H1 (cell line): ENCODE measurements at regions not wholly inside any gene's neighbourhood (a gene's known extent, or its start where the extent isn't known, plus 50 kb on each side); places are given as distances from the start of the nearest gene placed in this dataset.

Experiments used
- CTCF ChIA-PET: fragments of 300-600 bp; sonication (Branson Sonifier 250); formaldehyde crosslinking; loops from one replicate; lab custom pipeline; 2021; ENCODE audit not compliant: partially characterized antibody; lab: Charles Lee
- POLR2A ChIA-PET: fragments of 300-600 bp; sonication (Branson Sonifier 250); formaldehyde crosslinking; loops from one replicate; lab custom pipeline; 2021; ENCODE audit warnings: inconsistent platforms; ENCODE audit not compliant: partially characterized antibody; lab: Charles Lee
- DNase-seq, 2 experiments: peaks; one replicate each; pipeline versions ENCODE4 v3.0.0 to v3.0.0-alpha.2; 2010 to 2022; ENCODE audit warnings: low spot score in 2 of 2, low read depth in 1 of 2, mixed read lengths in 1 of 2
- FAIRE-seq: peaks from 2 replicates; lab custom pipeline; 2011; peaks lifted over from hg19 to GRCh38; lab: Jason Lieb, UNC
- H2AFZ ChIP-seq: 2 replicates; pipeline ENCODE4 v1.8.1; 2012; ENCODE audit warnings: low read length, inconsistent platforms
- H2AK5ac ChIP-seq: 2 replicates; pipeline ENCODE4 v1.6.1; 2013; ENCODE audit warnings: low read depth, low read length
- H2BK120ac ChIP-seq: replicated peaks from 2 replicates; pipeline ENCODE3; 2013; ENCODE audit warnings: low read depth, low read length, inconsistent platforms
- H2BK12ac ChIP-seq: 2 replicates; pipeline ENCODE4 v1.6.1; 2013; ENCODE audit warnings: low read depth, low read length
- H2BK15ac ChIP-seq: 2 replicates; pipeline ENCODE4 v1.6.1; 2013; ENCODE audit warnings: low read length
- H2BK20ac ChIP-seq: 2 replicates; pipeline ENCODE4 v1.6.1; 2013; ENCODE audit warnings: low read length
- H2BK5ac ChIP-seq: 2 replicates; pipeline ENCODE4 v1.6.1; 2013; ENCODE audit warnings: low read depth, low read length
- H3K14ac ChIP-seq: 2 replicates; pipeline ENCODE4 v1.6.1; 2013; ENCODE audit warnings: inconsistent platforms; ENCODE audit not compliant: insufficient read length
- H3K18ac ChIP-seq: 2 replicates; pipeline ENCODE4 v1.6.1; 2013; ENCODE audit warnings: low read length; ENCODE audit errors: extremely low read depth
- H3K23ac ChIP-seq: 2 replicates; pipeline ENCODE4 v1.6.1; 2013; ENCODE audit warnings: inconsistent platforms; ENCODE audit not compliant: insufficient read length
- H3K23me2 ChIP-seq: 2 replicates; pipeline ENCODE4 v1.6.1; 2013; ENCODE audit warnings: low read depth, low read length
- H3K27ac ChIP-seq: 2 replicates; pipeline ENCODE4 v1.6.1; 2011; ENCODE audit warnings: low read depth, low read length, inconsistent platforms
- H3K27me3 ChIP-seq, 4 experiments: replicated peaks in 1 of 4; 1 replicate in 1 of 4; 2 replicates in 3 of 4; pipeline versions ENCODE4 v1.6.1 to v1.8.1; 2011 to 2013; ENCODE audit warnings: low read length in 3 of 4, mild to moderate bottlenecking in 3 of 4, inconsistent platforms in 2 of 4, mixed read lengths in 2 of 4, moderate library complexity in 1 of 4; ENCODE audit not compliant: control insufficient read depth in 3 of 4, insufficient read depth in 3 of 4; ENCODE audit errors: extremely low read depth in 1 of 4
- H3K36me3 ChIP-seq, 4 experiments: 2 replicates each; pipeline versions ENCODE4 v1.6.1 to v1.8.1; 2011 to 2013; ENCODE audit warnings: mild to moderate bottlenecking in 4 of 4, low read length in 3 of 4, moderate library complexity in 2 of 4, control low read depth in 1 of 4, inconsistent platforms in 1 of 4; ENCODE audit not compliant: insufficient read depth in 4 of 4, control insufficient read depth in 2 of 4
- H3K4ac ChIP-seq: replicated peaks from 2 replicates; pipeline ENCODE3; 2013; ENCODE audit warnings: low read length, low read depth, mixed read lengths, inconsistent platforms; ENCODE audit not compliant: insufficient read length
- H3K4me1 ChIP-seq, 4 experiments: replicated peaks in 1 of 4; 1 replicate in 1 of 4; 2 replicates in 3 of 4; pipeline versions ENCODE4 v1.6.1 to v1.8.1; 2011 to 2013; ENCODE audit warnings: low read length in 3 of 4, inconsistent platforms in 2 of 4, mixed read lengths in 1 of 4; ENCODE audit not compliant: insufficient read depth in 4 of 4, control insufficient read depth in 3 of 4
- H3K4me2 ChIP-seq, 2 experiments: 2 replicates each; pipeline versions ENCODE4 v1.6.1 to v1.8.1; 2011 to 2013; ENCODE audit warnings: low read depth in 2 of 2, low read length in 2 of 2, control low read depth in 1 of 2, inconsistent platforms in 1 of 2, mild to moderate bottlenecking in 1 of 2; ENCODE audit not compliant: insufficient read depth in 1 of 2
- H3K4me3 ChIP-seq, 4 experiments: fragments of 200-600, 300-600 bp in 1 of 4; sonication (generic), shearing (Covaris generic), sonication (Bioruptor Twin) in 1 of 4; 2 replicates each; pipeline versions ENCODE4 v1.5.1 to v1.8.1; 2011 to 2016; ENCODE audit warnings: low read length in 4 of 4, low read depth in 3 of 4, control low read depth in 2 of 4, inconsistent platforms in 2 of 4, mild to moderate bottlenecking in 2 of 4, mixed read lengths in 1 of 4, moderate library complexity in 1 of 4; ENCODE audit not compliant: insufficient read depth in 2 of 4; ENCODE audit errors: extremely low read depth in 1 of 4
- H3K56ac ChIP-seq: replicated peaks from 2 replicates; pipeline ENCODE3; 2013; ENCODE audit warnings: low read depth, mild to moderate bottlenecking, mixed read lengths, low read length, inconsistent platforms; ENCODE audit not compliant: insufficient read length
- H3K79me1 ChIP-seq: 2 replicates; pipeline ENCODE4 v1.6.1; 2013; ENCODE audit warnings: low read depth, low read length, control low read depth
- H3K79me2 ChIP-seq, 2 experiments: 2 replicates each; pipeline versions ENCODE4 v1.6.1 to v1.8.1; 2012 to 2013; ENCODE audit warnings: low read length in 2 of 2, mild to moderate bottlenecking in 2 of 2, inconsistent platforms in 1 of 2; ENCODE audit not compliant: insufficient read depth in 2 of 2, control insufficient read depth in 1 of 2
- H3K9ac ChIP-seq, 4 experiments: replicated peaks in 1 of 4; 1 replicate in 1 of 4; 2 replicates in 3 of 4; pipeline versions ENCODE4 v1.6.1 to v1.8.1; 2011 to 2013; ENCODE audit warnings: low read depth in 3 of 4, low read length in 3 of 4, control low read depth in 2 of 4, mild to moderate bottlenecking in 2 of 4, moderate library complexity in 2 of 4, inconsistent platforms in 1 of 4; ENCODE audit errors: extremely low read depth in 1 of 4
- H3K9me3 ChIP-seq, 2 experiments: 2 replicates each; pipeline versions ENCODE4 v1.6.1 to v1.8.1; 2012 to 2013; ENCODE audit warnings: mild to moderate bottlenecking in 2 of 2, moderate library complexity in 2 of 2, control low read depth in 1 of 2, inconsistent platforms in 1 of 2, low read depth in 1 of 2, low read length in 1 of 2, mixed read lengths in 1 of 2; ENCODE audit not compliant: insufficient read depth in 2 of 2
- H4K20me1 ChIP-seq, 2 experiments: replicated peaks in 1 of 2; 2 replicates each; pipeline versions ENCODE3 to v1.8.1; 2011 to 2013; ENCODE audit warnings: inconsistent platforms in 2 of 2, low read length in 2 of 2, mild to moderate bottlenecking in 1 of 2; ENCODE audit not compliant: insufficient read depth in 2 of 2, control insufficient read depth in 1 of 2
- H4K5ac ChIP-seq: 2 replicates; pipeline ENCODE4 v1.6.1; 2013; ENCODE audit warnings: low read length, low read depth, mixed read lengths, inconsistent platforms; ENCODE audit not compliant: insufficient read length
- H4K8ac ChIP-seq: 2 replicates; pipeline ENCODE4 v1.8.0; 2013; ENCODE audit warnings: mild to moderate bottlenecking, moderate library complexity, low read length, inconsistent platforms; ENCODE audit not compliant: insufficient read depth; ENCODE audit errors: extremely low read depth
- H4K91ac ChIP-seq: replicated peaks from 2 replicates; pipeline ENCODE3; 2013; ENCODE audit warnings: low read length, mixed read lengths, inconsistent platforms; ENCODE audit not compliant: insufficient read length
- ASH2L ChIP-seq: fragments of 200-600, 300-600 bp; sonication (generic); IDR thresholded peaks from one replicate; pipeline ENCODE4 v1.7.1; 2017; ENCODE audit warnings: low read length
- CHD2 ChIP-seq: IDR thresholded peaks from 2 replicates; pipeline ENCODE4 v1.6.1; 2012; ENCODE audit warnings: low read length, improper control_type of control experiment
- EP300 ChIP-seq, 2 experiments: IDR thresholded peaks; 1 replicate in 1 of 2; 2 replicates in 1 of 2; pipeline ENCODE4 v1.6.1; 2011 to 2012; ENCODE audit warnings: low read depth in 2 of 2, low read length in 2 of 2, mild to moderate bottlenecking in 2 of 2, borderline replicate concordance in 1 of 2, inconsistent platforms in 1 of 2, moderate library complexity in 1 of 2
- POU5F1 ChIP-seq: IDR thresholded peaks from 2 replicates; pipeline ENCODE4 v1.6.1; 2011; ENCODE audit warnings: low read depth, mild to moderate bottlenecking, low read length, moderate library complexity
- TBP ChIP-seq: IDR thresholded peaks from 2 replicates; pipeline ENCODE4 v1.6.1; 2011; ENCODE audit warnings: low read depth, low read length, improper control_type of control experiment
- WGBS, 2 experiments: shearing (Covaris generic) in 1 of 2; methylation state at CpG; one replicate each; pipeline versions ENCODE4 v1.1.6 to v1.1.7; 2013 to 2015; ENCODE audit warnings: low lambda C conversion rate in 2 of 2, mixed read lengths in 2 of 2, inconsistent platforms in 1 of 2, low coverage in 1 of 2, missing lambda C conversion rate in 1 of 2; ENCODE audit not compliant: insufficient replicate concordance in 2 of 2, insufficient coverage in 1 of 2, insufficient read length in 1 of 2; ENCODE audit errors: extremely low coverage in 1 of 2, missing lambda C conversion rate in 1 of 2; 5-methylcytosine and 5-hydroxymethylcytosine counted together

GRCh38 chr1:212529211-212529741 is 79.3 kb upstream of the ATF3 start:
- Histone ChIP-seq H3K56ac (no peak overlapping the region), H2AFZ (no peak overlapping the region), H4K91ac (no peak overlapping the region), H2BK12ac (no peak overlapping the region), H4K8ac (no peak overlapping the region), H3K18ac (no peak overlapping the region), H3K14ac (no peak overlapping the region), H3K23ac (no peak overlapping the region), H2BK20ac (no peak overlapping the region), H2BK120ac (no peak overlapping the region), H3K27ac (no peak overlapping the region), H3K4me3 (no peak overlapping the region), H3K36me3 (no peaks in the 10 kb centered on the region), H3K4ac (no peak overlapping the region), H3K4me1 (no peaks in the 10 kb centered on the region), H2AK5ac (no peak overlapping the region), H3K9me3 (no peaks in the 10 kb centered on the region), H2BK15ac (no peak overlapping the region; the same call in 1 of the 2 replicates), H4K5ac (no peak overlapping the region), H3K23me2 (no peaks in the 10 kb centered on the region), H3K27me3 (no peaks in the 10 kb centered on the region), H3K9ac (no peak overlapping the region), H3K79me1 (no peaks in the 10 kb centered on the region), H4K20me1 (no peaks in the 10 kb centered on the region), H2BK5ac (no peak overlapping the region), H3K4me2 (no peak overlapping the region), H3K79me2 (no peaks in the 10 kb centered on the region)
- TF ChIP-seq TBP (no peak), CHD2 (no peak), ASH2L (no peak), POU5F1 (no peak), EP300 (IDR thresholded peaks at IDR 0.05; ENCODE audit: borderline replicate concordance in 1 of 2, low read depth in 2 of 2, low read length in 2 of 2) (no peak)
- WGBS, 2 experiments, result 84% methylated on average over 6 of the region's 6 CpGs; no CpG with 5 or more reads in 1 of the 2 experiments
- ChIA-PET CTCF (interaction anchor here (0.6 to 2.7 kb wide), 11 partner anchors 9 to 136 kb away, joined by 3 to 14 read pairs (median 5); no protein-coding TSS in a partner anchor), POLR2A (interaction anchor here (0.9 to 1.6 kb wide), 3 partner anchors 79 to 80 kb away, joined by 3 to 6 read pairs (median 5); partner anchors contain the start of gene ATF3)
- DNase-seq (no peak), FAIRE-seq (no peak)
